H4 (cell line): ENCODE measurements at regions not wholly inside any gene's neighbourhood (a gene's known extent, or its start where the extent isn't known, plus 50 kb on each side); places are given as distances from the start of the nearest gene placed in this dataset.

ENCODE experiments used
- DNase-seq: peaks from one replicate; pipeline ENCODE4 v3.0.0-alpha.2; 2015; ENCODE audit warnings: low spot score

GRCh38 chr20:56957737-56958553 is 308.5 kb downstream of the BMP7 start:
- peak; percentile 43 for DNase-seq

GRCh38 chr20:56964901-56965300 is 301.5 kb downstream of the BMP7 start:
- no peak for DNase-seq

- DNase-seq = no peak
Measured at GRCh38 chr20:56967916-56968315, 298.5 kb downstream of the BMP7 start.

GRCh38 chr20:56968376-56969048 is 297.9 kb downstream of the BMP7 start:
- no peak for DNase-seq

GRCh38 chr20:56974499-56975250 is 291.8 kb downstream of the BMP7 start:
- DNase-seq = peak; percentile 51

GRCh38 chr20:56975838-56976237 is 290.6 kb downstream of the BMP7 start:
- DNase-seq = no peak

GRCh38 chr20:56976336-56976735 is 290.1 kb downstream of the BMP7 start:
- no peak for DNase-seq

GRCh38 chr20:56978475-56978874 is 288.0 kb downstream of the BMP7 start:
- no peak for DNase-seq

- DNase-seq = no peak
Measured at GRCh38 chr20:56979125-56979524, 287.3 kb downstream of the BMP7 start.

- no peak for DNase-seq
Measured at GRCh38 chr20:56981301-56981700, 285.1 kb downstream of the BMP7 start.

- no peak for DNase-seq
Measured at GRCh38 chr20:56983813-56984212, 282.6 kb downstream of the BMP7 start.

GRCh38 chr20:56985066-56985685 is 281.3 kb downstream of the BMP7 start:
- no peak for DNase-seq

- no peak for DNase-seq
Measured at GRCh38 chr20:56986476-56986875, 280.0 kb downstream of the BMP7 start.

GRCh38 chr20:56986931-56987720 is 279.3 kb downstream of the BMP7 start:
- DNase-seq = no peak

- DNase-seq = no peak
Measured at GRCh38 chr20:56987986-56988385, 278.5 kb downstream of the BMP7 start.

- no peak for DNase-seq
Measured at GRCh38 chr20:56988446-56988845, 278.0 kb downstream of the BMP7 start.

- DNase-seq = no peak
Measured at GRCh38 chr20:56989516-56989915, 276.9 kb downstream of the BMP7 start.

GRCh38 chr20:56993020-56993559 is 273.4 kb downstream of the BMP7 start:
- no peak for DNase-seq

- DNase-seq = no peak
Measured at GRCh38 chr20:56994006-56994405, 272.4 kb downstream of the BMP7 start.

- no peak for DNase-seq
Measured at GRCh38 chr20:56995149-56995548, 271.3 kb downstream of the BMP7 start.

GRCh38 chr20:56995635-56996075 is 270.8 kb downstream of the BMP7 start:
- peak; percentile 17 for DNase-seq
